Esophagus squamous epithelium (tissue), 5 donors: ENCODE measurements at regions not wholly inside any gene's neighbourhood (a gene's known extent, or its start where the extent isn't known, plus 50 kb on each side); places are given as distances from the start of the nearest gene placed in this dataset.

ENCODE experiments used
- DNase-seq: peaks from one replicate; lab custom pipeline; 2025; lab: John Stamatoyannopoulos, UW
- H3K27ac ChIP-seq, 4 donors: fragments of 200-600 bp; sonication (generic); one replicate each; pipeline ENCODE4 v1.5.1; 2016 to 2019; ENCODE audit warnings: mild to moderate bottlenecking in 1 of 4
- H3K27me3 ChIP-seq, 4 donors: fragments of 200-600 bp; sonication (generic); 1 replicate in 3 of 4; 2 replicates in 1 of 4; pipeline versions ENCODE4 v1.5.1 to v1.6.0; 2017 to 2021; ENCODE audit warnings: antibody characterized with exemption in 1 of 4
- H3K36me3 ChIP-seq, 3 donors: fragments of 200-600 bp; sonication (generic); one replicate each; pipeline ENCODE4 v1.5.1; 2016 to 2019
- H3K4me1 ChIP-seq, 3 donors: fragments of 200-600 bp; sonication (generic); one replicate each; pipeline ENCODE4 v1.5.1; 2017 to 2019
- H3K4me3 ChIP-seq, 4 donors: fragments of 200-600 bp; sonication (generic); 1 replicate in 3 of 4; 2 replicates in 1 of 4; pipeline ENCODE4 v1.5.1; 2016 to 2019; ENCODE audit warnings: mild to moderate bottlenecking in 2 of 4, moderate library complexity in 1 of 4
- H3K9me3 ChIP-seq, 3 donors: fragments of 200-600 bp; sonication (generic); one replicate each; pipeline ENCODE4 v1.5.1; 2016 to 2019
- CTCF ChIP-seq, 6 experiments: fragments of 450-650 bp in 4 of 6; fragments of 200-600 bp in 2 of 6; sonication (generic) in 2 of 6; IDR thresholded peaks; one replicate each; pipeline ENCODE4 v1.5.1; 2016 to 2019; ENCODE audit warnings: antibody characterized with exemption in 6 of 6, mild to moderate bottlenecking in 4 of 6, moderate library complexity in 4 of 6
- POLR2A ChIP-seq, 4 donors: fragments of 450-650 bp; IDR thresholded peaks; one replicate each; pipeline ENCODE4 v1.6.1; 2017; ENCODE audit warnings: antibody characterized with exemption in 4 of 4, mild to moderate bottlenecking in 4 of 4, moderate library complexity in 3 of 4
- WGBS, 2 donors: methylation state at CpG; one replicate each; pipeline ENCODE4 v1.1.5; 2018; 5-methylcytosine and 5-hydroxymethylcytosine counted together
- intact Hi-C: fragments of 100-400 bp; cut with DNase I; formaldehyde crosslinking; loops from one replicate; pipeline ENCODE4 v1.15.0; 2022
- donor health status: DM: yes; HTN: yes; CAD: no.

- H3K4me3 ChIP-seq, result no peak overlapping the region
- TF ChIP-seq POLR2A (IDR thresholded peaks at IDR 0.05) (no peak), CTCF (IDR thresholded peaks at IDR 0.05) (no peak)
- H3K4me1 ChIP-seq, result no peaks in the 10 kb centered on the region
- no peak for DNase-seq
- H3K27ac ChIP-seq, result no peak overlapping the region
- WGBS, 2 donors, result 85 to 86% methylated on average over 7 to 9 of the region's 16 CpGs
- peaks cover 0 to 6% (median 0%) of the 10 kb centered on the region in 4 donors for H3K27me3 ChIP-seq
- H3K36me3 ChIP-seq, result no peaks in the 10 kb centered on the region
- H3K9me3 ChIP-seq, result no peaks in the 10 kb centered on the region
- intact Hi-C loops, result no loop called here
Observed at GRCh38 chr18:78479443-78479842, 500.2 kb upstream of the SALL3 start.

- intact Hi-C loops, result no loop called here
- 86 to 90% methylated on average over 31 of the region's 31 CpGs for WGBS, 2 donors
- Histone ChIP-seq H3K27me3 (peaks cover 0 to 6% (median 0%) of the 10 kb centered on the region in 4 donors), H3K36me3 (no peaks in the 10 kb centered on the region), H3K27ac (no peak overlapping the region), H3K9me3 (no peaks in the 10 kb centered on the region), H3K4me1 (no peaks in the 10 kb centered on the region), H3K4me3 (no peak overlapping the region)
- DNase-seq, result no peak
- TF ChIP-seq POLR2A (IDR thresholded peaks at IDR 0.05), result no peak
- no peak for TF ChIP-seq CTCF (IDR thresholded peaks at IDR 0.05)
Observed at GRCh38 chr18:78480262-78481054, 499.2 kb upstream of the SALL3 start.

- TF ChIP-seq CTCF (IDR thresholded peaks at IDR 0.05) (no peak), POLR2A (IDR thresholded peaks at IDR 0.05) (no peak)
- Histone ChIP-seq H3K4me3 (no peak overlapping the region), H3K36me3 (no peaks in the 10 kb centered on the region), H3K27me3 (peaks cover 0 to 6% (median 0%) of the 10 kb centered on the region in 4 donors), H3K27ac (no peak overlapping the region), H3K9me3 (no peaks in the 10 kb centered on the region), H3K4me1 (no peaks in the 10 kb centered on the region)
- DNase-seq, result no peak
- intact Hi-C loops, result no loop called here
- 83 to 91% methylated on average over 3 to 7 of the region's 7 CpGs for WGBS, 2 donors
Observed at GRCh38 chr18:78482378-78482777, 497.2 kb upstream of the SALL3 start.

GRCh38 chr18:78487649-78488048, 492.0 kb upstream of the SALL3 start:
- H3K9me3 ChIP-seq, result no peaks in the 10 kb centered on the region
- 52 to 61% methylated on average over 6 of the region's 6 CpGs for WGBS, 2 donors
- H3K4me1 ChIP-seq, result no peaks in the 10 kb centered on the region
- no peaks in the 10 kb centered on the region for H3K27me3 ChIP-seq
- intact Hi-C loops, result no loop called here
- H3K4me3 ChIP-seq, result no peak overlapping the region
- H3K27ac ChIP-seq, result no peak overlapping the region
- no peak for TF ChIP-seq CTCF (IDR thresholded peaks at IDR 0.05)
- TF ChIP-seq POLR2A (IDR thresholded peaks at IDR 0.05), result no peak
- DNase-seq, result no peak
- no peaks in the 10 kb centered on the region for H3K36me3 ChIP-seq

GRCh38 chr18:78492064-78492812, 487.4 kb upstream of the SALL3 start:
- H3K9me3 ChIP-seq, result no peaks in the 10 kb centered on the region
- H3K27me3 ChIP-seq, result no peaks in the 10 kb centered on the region
- no peak for TF ChIP-seq POLR2A (IDR thresholded peaks at IDR 0.05)
- no peak for TF ChIP-seq CTCF (IDR thresholded peaks at IDR 0.05)
- H3K4me3 ChIP-seq, result no peak overlapping the region
- no peaks in the 10 kb centered on the region for H3K36me3 ChIP-seq
- H3K4me1 ChIP-seq, result no peaks in the 10 kb centered on the region
- intact Hi-C loops, result no loop called here
- no peak overlapping the region for H3K27ac ChIP-seq
- WGBS, 2 donors, result 89 to 93% methylated on average over 9 to 19 of the region's 19 CpGs
- DNase-seq, result no peak
